Endothelial cell of umbilical vein (primary cell): ENCODE measurements at regions not wholly inside any gene's neighbourhood (a gene's known extent, or its start where the extent isn't known, plus 50 kb on each side); places are given as distances from the start of the nearest gene placed in this dataset.

Source experiments
- BruUV-seq: library from RNA; stranded (reverse); fragments of 400-500 nt; replicated peaks from 2 replicates; lab custom pipeline; 2021; lab: Mats Ljungman, UMichigan
- CTCF ChIA-PET: fragments of 300-600, 350-600 bp; sonication (Branson Sonifier 250); formaldehyde crosslinking; loops from one replicate; lab custom pipeline; 2021; ENCODE audit warnings: antibody characterized with exemption, inconsistent platforms; lab: Charles Lee
- POLR2A ChIA-PET: fragments of 300-600, 350-600 bp; sonication (Branson Sonifier 250); formaldehyde crosslinking; loops from one replicate; lab custom pipeline; 2021; ENCODE audit warnings: antibody characterized with exemption, inconsistent platforms; lab: Charles Lee
- DNase-seq: peaks from one replicate; pipeline ENCODE4 v3.0.0-alpha.2; 2011; ENCODE audit warnings: low read depth, low spot score
- FAIRE-seq: peaks from 2 replicates; lab custom pipeline; 2011; peaks lifted over from hg19 to GRCh38; lab: Jason Lieb, UNC
- H2AFZ ChIP-seq: 2 replicates; pipeline ENCODE4 v1.6.0; 2012; ENCODE audit warnings: low read depth, low read length, control low read depth, inconsistent platforms
- H3K27ac ChIP-seq: 2 replicates; pipeline ENCODE4 v1.5.1; 2011; ENCODE audit warnings: low read depth, mild to moderate bottlenecking, control low read depth, low read length, moderate library complexity; ENCODE audit not compliant: insufficient read depth
- H3K27me3 ChIP-seq, 2 experiments: 2 replicates each; pipeline versions ENCODE4 v1.6.0 to v1.6.1; 2011; ENCODE audit warnings: low read length in 2 of 2, mixed read lengths in 1 of 2; ENCODE audit not compliant: control insufficient read depth in 2 of 2, insufficient read depth in 2 of 2
- H3K36me3 ChIP-seq, 2 experiments: 2 replicates in 1 of 2; 3 replicates in 1 of 2; pipeline ENCODE4 v1.5.1; 2011; ENCODE audit warnings: low read length in 2 of 2, mild to moderate bottlenecking in 1 of 2, moderate library complexity in 1 of 2; ENCODE audit not compliant: control insufficient read depth in 2 of 2, insufficient read depth in 2 of 2; ENCODE audit errors: extremely low read depth in 1 of 2
- H3K4me1 ChIP-seq: 3 replicates; pipeline ENCODE4 v1.5.1; 2011; ENCODE audit warnings: mild to moderate bottlenecking, low read length; ENCODE audit not compliant: control insufficient read depth, insufficient read depth; ENCODE audit errors: extremely low read depth
- H3K4me2 ChIP-seq: 2 replicates; pipeline ENCODE4 v1.6.1; 2011; ENCODE audit warnings: low read length, control low read depth, mixed read lengths; ENCODE audit not compliant: insufficient read depth
- H3K4me3 ChIP-seq, 3 experiments: fragments of 200-600 bp in 1 of 3; sonication (generic), shearing (Covaris generic) in 1 of 3; replicated peaks in 1 of 3; 2 replicates each; pipeline ENCODE4 v1.5.1; 2011 to 2016; ENCODE audit warnings: control low read depth in 3 of 3, low read length in 3 of 3, mild to moderate bottlenecking in 2 of 3, inconsistent platforms in 1 of 3, low read depth in 1 of 3, moderate library complexity in 1 of 3; ENCODE audit not compliant: insufficient read depth in 1 of 3
- H3K79me2 ChIP-seq: 2 replicates; pipeline ENCODE4 v1.6.0; 2012; ENCODE audit warnings: low read length, inconsistent platforms; ENCODE audit not compliant: control insufficient read depth, insufficient read depth
- H3K9ac ChIP-seq: replicated peaks from 2 replicates; pipeline ENCODE3; 2011; ENCODE audit warnings: low read length, control low read depth; ENCODE audit not compliant: insufficient read depth; ENCODE audit errors: extremely low read depth
- H3K9me1 ChIP-seq: replicated peaks from 3 replicates; pipeline ENCODE4 v1.6.0; 2011; ENCODE audit warnings: mild to moderate bottlenecking, low read length; ENCODE audit not compliant: control insufficient read depth, insufficient read depth; ENCODE audit errors: extremely low read depth
- H3K9me3 ChIP-seq: replicated peaks from 2 replicates; pipeline ENCODE4 v1.5.1; 2012; ENCODE audit warnings: low read length, inconsistent platforms; ENCODE audit not compliant: control insufficient read depth, insufficient read depth
- H4K20me1 ChIP-seq: replicated peaks from 2 replicates; pipeline ENCODE3; 2011; ENCODE audit warnings: mild to moderate bottlenecking, low read length; ENCODE audit not compliant: control insufficient read depth, insufficient read depth; ENCODE audit errors: extremely low read depth
- CTCF ChIP-seq, 2 donors: IDR thresholded peaks; 1 replicate in 1 of 2; 2 replicates in 1 of 2; pipeline ENCODE4 v1.5.1; 2011; ENCODE audit warnings: low read length in 2 of 2, mild to moderate bottlenecking in 2 of 2, moderate library complexity in 2 of 2, control low read depth in 1 of 2, inconsistent platforms in 1 of 2, low read depth in 1 of 2; ENCODE audit not compliant: insufficient read depth in 1 of 2; ENCODE audit errors: extremely low read depth in 1 of 2
- EZH2 ChIP-seq: IDR thresholded peaks from 2 replicates; pipeline ENCODE4 v1.6.1; 2012; ENCODE audit warnings: borderline replicate concordance, low read depth, mild to moderate bottlenecking, moderate library complexity, low read length, inconsistent platforms; ENCODE audit not compliant: severe bottlenecking
- FOS ChIP-seq: IDR thresholded peaks from 2 replicates; pipeline ENCODE4 v1.6.1; 2011; ENCODE audit warnings: mild to moderate bottlenecking, low read length, moderate library complexity, borderline replicate concordance; ENCODE audit not compliant: insufficient read depth
- GATA2 ChIP-seq: IDR thresholded peaks from 2 replicates; pipeline ENCODE4 v1.7.0; 2011; ENCODE audit warnings: low read depth, mild to moderate bottlenecking, moderate library complexity, mixed read lengths, low read length; ENCODE audit not compliant: insufficient read length, insufficient read depth
- JUN ChIP-seq: IDR thresholded peaks from 2 replicates; pipeline ENCODE4 v1.6.1; 2011; ENCODE audit warnings: borderline replicate concordance, low read depth; ENCODE audit not compliant: insufficient read length, insufficient read depth
- MAX ChIP-seq: IDR thresholded peaks from 2 replicates; pipeline ENCODE4 v1.6.1; 2011; ENCODE audit not compliant: insufficient read depth, insufficient read length
- MYC ChIP-seq: IDR thresholded peaks from one replicate; pipeline ENCODE4 v1.6.1; 2011; ENCODE audit warnings: mild to moderate bottlenecking, low read depth, low read length
- POLR2A ChIP-seq: IDR thresholded peaks from 2 replicates; pipeline ENCODE4 v1.6.1; 2012; ENCODE audit warnings: low read depth, mild to moderate bottlenecking, control low read depth, low read length
- POLR2AphosphoS5 ChIP-seq: IDR thresholded peaks from 2 replicates; pipeline ENCODE4 v1.6.1; 2012; ENCODE audit warnings: low read depth, mild to moderate bottlenecking, control low read depth, low read length, moderate library complexity; ENCODE audit not compliant: insufficient read depth
- dilution Hi-C: fragments of 300-500 bp; cut with MboI; formaldehyde crosslinking; loops from one replicate; pipeline ENCODE4 v1.15.0; 2019; ENCODE audit warnings: low sequenced_read_pairs; ENCODE audit not compliant: extremely low pct_ligation_motif_present
- intact Hi-C: fragments of 100-400 bp; cut with micrococcal nuclease; formaldehyde crosslinking; loops from one replicate; pipeline ENCODE4 v1.10.0; 2022

GRCh38 chr9:118954857-118955256 is 414.4 kb downstream of the BRINP1 start:
- Histone ChIP-seq H3K9me1 (no peaks in the 10 kb centered on the region), H4K20me1 (no peaks in the 10 kb centered on the region), H3K4me3 (no peak overlapping the region), H3K79me2 (no peaks in the 10 kb centered on the region), H3K9ac (no peak overlapping the region), H3K9me3 (no peaks in the 10 kb centered on the region), H3K36me3 (no peaks in the 10 kb centered on the region), H2AFZ (no peak overlapping the region), H3K27me3 (no peaks in the 10 kb centered on the region), H3K4me2 (no peak overlapping the region), H3K27ac (no peak overlapping the region), H3K4me1 (no peaks in the 10 kb centered on the region)
- dilution Hi-C loops, result no loop called here
- intact Hi-C loops, result no loop called here
- CTCF ChIA-PET, result no interaction called here
- DNase-seq, result no peak
- FAIRE-seq, result no peak
- BruUV-seq, result no TSS peak
- POLR2A ChIA-PET, result no interaction called here
- TF ChIP-seq MYC, result no peak
- no peak for TF ChIP-seq POLR2AphosphoS5
- no peak for TF ChIP-seq MAX
- TF ChIP-seq JUN, result no peak
- TF ChIP-seq FOS, result no peak
- TF ChIP-seq POLR2A, result no peak
- no peak for TF ChIP-seq EZH2
- TF ChIP-seq GATA2, result no peak
- TF ChIP-seq CTCF (IDR thresholded peaks at IDR 0.05; ENCODE audit: extremely low read depth in 1 of 2, insufficient read depth in 1 of 2, low read depth in 1 of 2, low read length in 2 of 2), result no peak
